KMS-11 (cell line): ENCODE measurements at regions not wholly inside any gene's neighbourhood (a gene's known extent, or its start where the extent isn't known, plus 50 kb on each side); places are given as distances from the start of the nearest gene placed in this dataset.

ENCODE experiments used
- H2AFZ ChIP-seq: fragments of 200-600 bp; sonication (generic); 2 replicates; pipeline ENCODE4 v1.6.1; 2016; ENCODE audit warnings: antibody characterized with exemption, mixed run types, low read depth
- H3K27ac ChIP-seq: fragments of 200-600 bp; sonication (generic); 2 replicates; pipeline ENCODE4 v1.6.1; 2016; ENCODE audit warnings: mild to moderate bottlenecking, mixed run types
- H3K27me3 ChIP-seq: fragments of 200-600 bp; sonication (generic); 2 replicates; pipeline ENCODE4 v1.6.1; 2017; ENCODE audit warnings: mild to moderate bottlenecking, low read depth, mixed run types, moderate library complexity; ENCODE audit not compliant: insufficient read depth
- H3K36me3 ChIP-seq: fragments of 200-600 bp; sonication (generic); 2 replicates; pipeline ENCODE4 v1.6.1; 2017; ENCODE audit warnings: mild to moderate bottlenecking, mixed run types; ENCODE audit not compliant: insufficient read depth
- H3K4me1 ChIP-seq: fragments of 200-600 bp; sonication (generic); 2 replicates; pipeline ENCODE4 v1.6.1; 2016; ENCODE audit warnings: mild to moderate bottlenecking, low read depth, mixed run types; ENCODE audit not compliant: poor library complexity, severe bottlenecking
- H3K4me2 ChIP-seq: fragments of 200-600 bp; sonication (generic); 2 replicates; pipeline ENCODE4 v1.7.0; 2016; ENCODE audit warnings: mild to moderate bottlenecking, mixed run types
- H3K4me3 ChIP-seq: fragments of 200-600 bp; sonication (generic); IDR thresholded peaks from 2 replicates; pipeline ENCODE4 v1.6.1; 2017; ENCODE audit warnings: low read depth, low read length, mixed read lengths; ENCODE audit not compliant: insufficient read depth
- H3K79me2 ChIP-seq: fragments of 200-600 bp; sonication (generic); 2 replicates; pipeline ENCODE4 v1.6.1; 2016; ENCODE audit warnings: low read depth, mixed run types; ENCODE audit not compliant: insufficient read depth
- H3K9ac ChIP-seq: fragments of 200-600 bp; sonication (generic); 2 replicates; pipeline ENCODE4 v1.6.1; 2016; ENCODE audit warnings: mild to moderate bottlenecking, mixed run types
- H4K20me1 ChIP-seq: fragments of 200-600 bp; sonication (generic); 2 replicates; pipeline ENCODE4 v1.6.1; 2016; ENCODE audit warnings: mild to moderate bottlenecking, mixed run types; ENCODE audit not compliant: insufficient read depth
- CTCF ChIP-seq: fragments of 200-600 bp; sonication (generic); conservative IDR thresholded peaks from 2 replicates; pipeline ENCODE4 v1.6.1; 2017; ENCODE audit warnings: low read depth, mild to moderate bottlenecking, antibody characterized with exemption, low read length, moderate library complexity, mixed read lengths

- Histone ChIP-seq H3K4me3 (no peak overlapping the region), H3K4me2 (no peak overlapping the region), H3K36me3 (no peaks in the 10 kb centered on the region), H3K79me2 (no peaks in the 10 kb centered on the region), H3K27me3 (no peaks in the 10 kb centered on the region), H2AFZ (no peak overlapping the region), H4K20me1 (no peaks in the 10 kb centered on the region), H3K27ac (no peak overlapping the region), H3K9ac (no peak overlapping the region), H3K4me1 (no peaks in the 10 kb centered on the region)
- TF ChIP-seq CTCF = no peak
Measured at GRCh38 chr3:104763007-104763406, 603.7 kb upstream of the ALCAM start.

GRCh38 chr3:104764496-104764895 lies 602.2 kb upstream of the ALCAM start:
- no peak overlapping the region for H3K4me2 ChIP-seq
- H3K36me3 ChIP-seq = no peaks in the 10 kb centered on the region
- no peak overlapping the region for H3K4me3 ChIP-seq
- H3K79me2 ChIP-seq = no peaks in the 10 kb centered on the region
- TF ChIP-seq CTCF = no peak
- no peak overlapping the region for H3K9ac ChIP-seq
- no peaks in the 10 kb centered on the region for H3K4me1 ChIP-seq
- no peaks in the 10 kb centered on the region for H3K27me3 ChIP-seq
- no peak overlapping the region for H2AFZ ChIP-seq
- H4K20me1 ChIP-seq = no peaks in the 10 kb centered on the region
- no peak overlapping the region for H3K27ac ChIP-seq

- Histone ChIP-seq H3K36me3 (no peaks in the 10 kb centered on the region), H4K20me1 (no peaks in the 10 kb centered on the region), H3K27me3 (no peaks in the 10 kb centered on the region), H3K27ac (no peak overlapping the region), H3K4me2 (no peak overlapping the region), H3K4me3 (no peak overlapping the region), H3K9ac (no peak overlapping the region), H3K79me2 (no peaks in the 10 kb centered on the region), H3K4me1 (no peaks in the 10 kb centered on the region), H2AFZ (no peak overlapping the region)
- no peak for TF ChIP-seq CTCF
Measured at GRCh38 chr3:104768886-104769285, 597.8 kb upstream of the ALCAM start.

GRCh38 chr3:104779324-104779723 lies 587.4 kb upstream of the ALCAM start:
- Histone ChIP-seq H3K36me3 (no peaks in the 10 kb centered on the region), H3K4me1 (no peaks in the 10 kb centered on the region), H3K4me3 (no peak overlapping the region), H3K27ac (no peak overlapping the region), H3K4me2 (no peak overlapping the region), H4K20me1 (no peaks in the 10 kb centered on the region), H3K79me2 (no peaks in the 10 kb centered on the region), H3K9ac (no peak overlapping the region), H3K27me3 (no peaks in the 10 kb centered on the region), H2AFZ (no peak overlapping the region)
- TF ChIP-seq CTCF = no peak

GRCh38 chr3:104781112-104781511 lies 585.6 kb upstream of the ALCAM start:
- no peak overlapping the region for H3K9ac ChIP-seq
- no peak overlapping the region for H3K4me3 ChIP-seq
- TF ChIP-seq CTCF = no peak
- no peaks in the 10 kb centered on the region for H4K20me1 ChIP-seq
- no peak overlapping the region for H3K4me2 ChIP-seq
- H3K27me3 ChIP-seq = no peaks in the 10 kb centered on the region
- H3K79me2 ChIP-seq = no peaks in the 10 kb centered on the region
- no peaks in the 10 kb centered on the region for H3K4me1 ChIP-seq
- H3K36me3 ChIP-seq = no peaks in the 10 kb centered on the region
- no peak overlapping the region for H2AFZ ChIP-seq
- no peak overlapping the region for H3K27ac ChIP-seq
